ENCODE measurements at regions not wholly inside any gene's neighbourhood (a gene's known extent, or its start where the extent isn't known, plus 50 kb on each side); places are given as distances from the start of the nearest gene placed in this dataset.

- ChIA-PET RAD21 (ENCODE audit: low non-redundant PET in 1 of 2, low total read pairs in 2 of 2, uncharacterized antibody in 2 of 2, unreplicated experiment in 2 of 2) (no interaction called here), CTCF (no interaction called here), POLR2A (no interaction called here)
- no peaks in the 10 kb centered on the region for H3K9me3 ChIP-seq (ENCODE audit: control insufficient read depth in 1 of 2, insufficient read depth in 1 of 2, low read depth in 1 of 2, low read length in 2 of 2)
- no TSS peak for BruUV-seq (replicated peaks)
- TF ChIP-seq YY1 (IDR thresholded peaks at IDR 0.05; ENCODE audit: extremely low read depth, insufficient replicate concordance, low read depth, low read length) = no peak
- no peak for TF ChIP-seq EZH2phosphoT487 (IDR thresholded peaks at IDR 0.05; ENCODE audit: borderline replicate concordance)
- TF ChIP-seq, protein P1, sequence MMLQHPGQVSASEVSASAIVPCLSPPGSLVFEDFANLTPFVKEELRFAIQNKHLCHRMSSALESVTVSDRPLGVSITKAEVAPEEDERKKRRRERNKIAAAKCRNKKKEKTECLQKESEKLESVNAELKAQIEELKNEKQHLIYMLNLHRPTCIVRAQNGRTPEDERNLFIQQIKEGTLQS (IDR thresholded peaks at IDR 0.05) = no peak
- TF ChIP-seq SIN3A (IDR thresholded peaks at IDR 0.05; ENCODE audit: low read depth) = no peak
- no peak overlapping the region for H2AFZ ChIP-seq (ENCODE audit: low read depth, low read length, poor library complexity, severe bottlenecking)
- no peak overlapping the region for H3K27ac ChIP-seq (ENCODE audit: low read depth, low read length)
- H3K9me2 ChIP-seq (ENCODE audit: insufficient read depth) = no peaks in the 10 kb centered on the region
- DNase-seq (ENCODE audit: low read depth, low spot score) (no peak), ATAC-seq (no peak)
- no peak overlapping the region for H3K9ac ChIP-seq (ENCODE audit: low read length)
- H3K27me3 ChIP-seq (ENCODE audit: insufficient read depth, low read length) = peaks cover 62% of the 10 kb centered on the region
- no peak overlapping the region for H3K4me3 ChIP-seq (replicated peaks in 1 of 2; ENCODE audit: low read depth in 1 of 2, low read length in 2 of 2)
- no peaks in the 10 kb centered on the region for H3K79me2 ChIP-seq (ENCODE audit: insufficient read depth, low read length)
- H4K20me1 ChIP-seq (ENCODE audit: insufficient read depth) = no peaks in the 10 kb centered on the region
- intact Hi-C loops (cut with micrococcal nuclease) = no loop called here
- H3K36me3 ChIP-seq (ENCODE audit: control insufficient read depth in 1 of 2, insufficient read depth in 2 of 2, low read length in 2 of 2) = no peaks in the 10 kb centered on the region
- no peaks in the 10 kb centered on the region for H3K4me1 ChIP-seq (ENCODE audit: control insufficient read depth in 1 of 2, insufficient read depth in 2 of 2, low read length in 2 of 2)
- no peak overlapping the region for H3K4me2 ChIP-seq (ENCODE audit: low read length)
These were observed 379.4 kb downstream of the GADD45G start for GRCh38 chr9:89984214-89984613.

DNA sequence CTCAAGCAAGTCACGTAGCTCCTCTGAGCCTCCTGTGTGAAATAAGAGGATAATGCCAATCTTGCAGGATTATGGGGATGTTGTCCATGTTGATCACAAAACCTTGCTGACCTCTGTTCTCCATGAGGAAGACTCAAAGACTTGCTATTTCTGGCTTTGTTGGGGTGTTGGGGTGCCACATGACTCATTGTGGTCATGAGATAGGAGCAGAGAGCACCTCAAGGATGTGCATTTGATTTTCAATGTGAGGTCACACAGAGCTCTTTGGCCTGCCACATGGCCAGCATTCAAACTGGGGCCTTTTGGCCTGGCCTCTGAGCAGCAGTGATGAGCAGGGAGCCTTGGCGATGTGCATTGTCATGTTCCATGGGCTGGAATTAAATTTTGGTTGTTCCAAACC lies 380.3 kb downstream of the GADD45G start:
- Histone ChIP-seq H3K36me3 (ENCODE audit: control insufficient read depth in 1 of 2, insufficient read depth in 2 of 2, low read length in 2 of 2) (no peaks in the 10 kb centered on the region), H3K9me2 (ENCODE audit: insufficient read depth) (no peaks in the 10 kb centered on the region), H2AFZ (ENCODE audit: low read depth, low read length, poor library complexity, severe bottlenecking) (no peak overlapping the region), H3K4me2 (ENCODE audit: low read length) (no peak overlapping the region), H3K4me3 (replicated peaks in 1 of 2; ENCODE audit: low read depth in 1 of 2, low read length in 2 of 2) (no peak overlapping the region), H3K79me2 (ENCODE audit: insufficient read depth, low read length) (no peaks in the 10 kb centered on the region), H3K9me3 (ENCODE audit: control insufficient read depth in 1 of 2, insufficient read depth in 1 of 2, low read depth in 1 of 2, low read length in 2 of 2) (no peaks in the 10 kb centered on the region), H3K27me3 (ENCODE audit: insufficient read depth, low read length) (peaks cover 54% of the 10 kb centered on the region), H3K4me1 (ENCODE audit: control insufficient read depth in 1 of 2, insufficient read depth in 2 of 2, low read length in 2 of 2) (no peaks in the 10 kb centered on the region), H4K20me1 (ENCODE audit: insufficient read depth) (no peaks in the 10 kb centered on the region), H3K9ac (ENCODE audit: low read length) (no peak overlapping the region), H3K27ac (ENCODE audit: low read depth, low read length) (no peak overlapping the region)
- no TSS peak for BruUV-seq (replicated peaks)
- ATAC-seq (no peak), DNase-seq (ENCODE audit: low read depth, low spot score) (no peak)
- intact Hi-C loops (cut with micrococcal nuclease) = no loop called here
- POLR2A ChIA-PET = no interaction called here
- RAD21 ChIA-PET (ENCODE audit: low non-redundant PET in 1 of 2, low total read pairs in 2 of 2, uncharacterized antibody in 2 of 2, unreplicated experiment in 2 of 2) = no interaction called here
- CTCF ChIA-PET = interaction anchor here (0.6 kb wide), 1 partner anchor 80 kb away, joined by 3 read pairs; no protein-coding TSS in a partner anchor
- TF ChIP-seq ZNF274 (IDR thresholded peaks at IDR 0.05; ENCODE audit: low read depth, low read length) (no peak), SP1 (IDR thresholded peaks at IDR 0.05; ENCODE audit: low read depth) (no peak), EGR1 (IDR thresholded peaks at IDR 0.05; ENCODE audit: low read depth) (no peak), ELF1 (IDR thresholded peaks at IDR 0.05; ENCODE audit: borderline replicate concordance, low read depth) (no peak), POLR2AphosphoS5 (IDR thresholded peaks at IDR 0.05; ENCODE audit: low read depth, low read length) (no peak), REST (IDR thresholded peaks at IDR 0.05; ENCODE audit: low read depth) (no peak), SRF (IDR thresholded peaks at IDR 0.05; ENCODE audit: low read depth) (no peak), JUND (IDR thresholded peaks at IDR 0.05) (no peak), FOSL1 (IDR thresholded peaks at IDR 0.05; ENCODE audit: low read depth) (no peak), POLR2A (IDR thresholded peaks at IDR 0.05; ENCODE audit: borderline replicate concordance, extremely low read depth, insufficient read depth, insufficient read length) (no peak), ZFX (IDR thresholded peaks at IDR 0.05) (no peak)
- TF ChIP-seq, protein P2, sequence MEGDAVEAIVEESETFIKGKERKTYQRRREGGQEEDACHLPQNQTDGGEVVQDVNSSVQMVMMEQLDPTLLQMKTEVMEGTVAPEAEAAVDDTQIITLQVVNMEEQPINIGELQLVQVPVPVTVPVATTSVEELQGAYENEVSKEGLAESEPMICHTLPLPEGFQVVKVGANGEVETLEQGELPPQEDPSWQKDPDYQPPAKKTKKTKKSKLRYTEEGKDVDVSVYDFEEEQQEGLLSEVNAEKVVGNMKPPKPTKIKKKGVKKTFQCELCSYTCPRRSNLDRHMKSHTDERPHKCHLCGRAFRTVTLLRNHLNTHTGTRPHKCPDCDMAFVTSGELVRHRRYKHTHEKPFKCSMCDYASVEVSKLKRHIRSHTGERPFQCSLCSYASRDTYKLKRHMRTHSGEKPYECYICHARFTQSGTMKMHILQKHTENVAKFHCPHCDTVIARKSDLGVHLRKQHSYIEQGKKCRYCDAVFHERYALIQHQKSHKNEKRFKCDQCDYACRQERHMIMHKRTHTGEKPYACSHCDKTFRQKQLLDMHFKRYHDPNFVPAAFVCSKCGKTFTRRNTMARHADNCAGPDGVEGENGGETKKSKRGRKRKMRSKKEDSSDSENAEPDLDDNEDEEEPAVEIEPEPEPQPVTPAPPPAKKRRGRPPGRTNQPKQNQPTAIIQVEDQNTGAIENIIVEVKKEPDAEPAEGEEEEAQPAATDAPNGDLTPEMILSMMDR (IDR thresholded peaks at IDR 0.05 in 2 of 3, conservative IDR thresholded peaks at IDR 0.05 in 1 of 3; ENCODE audit: borderline replicate concordance in 1 of 3, insufficient read depth in 1 of 3, low read depth in 2 of 3, low read length in 2 of 3) = no peak
